Breast epithelium (tissue), 3 donors: ENCODE measurements at regions not wholly inside any gene's neighbourhood (a gene's known extent, or its start where the extent isn't known, plus 50 kb on each side); places are given as distances from the start of the nearest gene placed in this dataset.

Experiments used
- CTCF ChIP-seq, 3 donors: fragments of 450-650 bp; IDR thresholded peaks; one replicate each; pipeline ENCODE4 v1.5.1; 2016 to 2017; ENCODE audit warnings: antibody characterized with exemption in 3 of 3, mild to moderate bottlenecking in 3 of 3, moderate library complexity in 3 of 3
- POLR2A ChIP-seq: fragments of 450-650 bp; IDR thresholded peaks from one replicate; pipeline ENCODE4 v1.6.1; 2016; ENCODE audit warnings: antibody characterized with exemption, mild to moderate bottlenecking, moderate library complexity
- POLR2AphosphoS5 ChIP-seq, 3 donors: sonication (generic); formaldehyde crosslinking; IDR thresholded peaks; one replicate each; pipeline ENCODE4 v1.6.1; 2017; ENCODE audit warnings: antibody characterized with exemption in 3 of 3

DNA sequence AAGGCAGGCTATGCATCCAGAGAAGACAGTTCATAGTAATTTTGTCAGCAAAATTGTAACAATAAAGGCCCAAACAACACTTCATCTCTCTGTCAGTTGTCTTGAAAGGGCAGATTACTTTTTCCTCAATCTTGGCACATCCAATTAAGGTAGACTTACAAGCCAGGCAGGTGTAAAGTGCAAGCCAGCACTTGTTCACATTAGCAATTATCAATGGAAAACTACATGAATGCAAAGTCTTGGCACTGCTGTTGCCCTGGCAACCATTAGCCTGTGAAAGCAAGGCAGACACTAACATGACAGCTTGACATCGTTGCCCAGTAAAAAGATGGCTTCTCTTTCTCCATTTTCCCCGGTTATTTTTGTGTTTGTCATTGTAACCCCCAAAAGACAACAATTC lies 677.2 kb upstream of the TENM4 start:
- TF ChIP-seq POLR2A: no peak
- TF ChIP-seq POLR2AphosphoS5 (IDR thresholded peaks at IDR 0.05): no peak
- TF ChIP-seq CTCF (IDR thresholded peaks at IDR 0.05): no peak
